ENCODE measurements at regions not wholly inside any gene's neighbourhood (a gene's known extent, or its start where the extent isn't known, plus 50 kb on each side); places are given as distances from the start of the nearest gene placed in this dataset.
"Not testable (repeated sequence)": the region's sequence is repeated elsewhere in the genome, so short reads cannot be mapped to it uniquely, and the experiment has no call there.

DNA sequence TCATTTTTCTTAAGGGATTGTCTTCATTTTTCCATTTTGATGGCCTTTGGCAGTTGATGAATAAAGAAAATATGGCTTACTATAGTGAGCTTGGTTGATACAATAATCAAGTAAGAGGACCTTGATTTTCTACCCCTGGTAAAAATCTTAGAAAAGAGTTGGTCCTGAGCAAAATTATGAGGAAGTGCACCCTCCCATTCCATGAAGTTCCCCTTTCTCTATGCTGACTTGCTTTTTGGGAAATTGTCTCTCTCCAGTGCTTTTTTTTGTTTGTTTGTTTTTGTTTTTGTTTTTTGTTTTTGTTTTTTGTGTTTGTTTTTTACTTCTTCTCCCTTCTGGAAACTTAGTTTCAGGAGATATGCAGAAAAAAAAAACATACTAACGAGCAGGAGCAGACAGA lies 449.2 kb upstream of the ACTBL2 start:
- Mint-ChIP-seq H3K36me3 (ENCODE audit: insufficient read depth) (no peaks in the 10 kb centered on the region), H3K27ac (no peak overlapping the region), H3K9me3 (ENCODE audit: low read depth) (peaks cover 2% of the 10 kb centered on the region), H3K27me3 (no peaks in the 10 kb centered on the region), H3K4me3 (ENCODE audit: low read depth) (no peak overlapping the region), H3K4me1 (ENCODE audit: low read depth) (peaks cover 5% of the 10 kb centered on the region)
- DNase-seq (ENCODE audit: low spot score, unreplicated experiment): no peak
- TF ChIP-seq, protein P1, sequence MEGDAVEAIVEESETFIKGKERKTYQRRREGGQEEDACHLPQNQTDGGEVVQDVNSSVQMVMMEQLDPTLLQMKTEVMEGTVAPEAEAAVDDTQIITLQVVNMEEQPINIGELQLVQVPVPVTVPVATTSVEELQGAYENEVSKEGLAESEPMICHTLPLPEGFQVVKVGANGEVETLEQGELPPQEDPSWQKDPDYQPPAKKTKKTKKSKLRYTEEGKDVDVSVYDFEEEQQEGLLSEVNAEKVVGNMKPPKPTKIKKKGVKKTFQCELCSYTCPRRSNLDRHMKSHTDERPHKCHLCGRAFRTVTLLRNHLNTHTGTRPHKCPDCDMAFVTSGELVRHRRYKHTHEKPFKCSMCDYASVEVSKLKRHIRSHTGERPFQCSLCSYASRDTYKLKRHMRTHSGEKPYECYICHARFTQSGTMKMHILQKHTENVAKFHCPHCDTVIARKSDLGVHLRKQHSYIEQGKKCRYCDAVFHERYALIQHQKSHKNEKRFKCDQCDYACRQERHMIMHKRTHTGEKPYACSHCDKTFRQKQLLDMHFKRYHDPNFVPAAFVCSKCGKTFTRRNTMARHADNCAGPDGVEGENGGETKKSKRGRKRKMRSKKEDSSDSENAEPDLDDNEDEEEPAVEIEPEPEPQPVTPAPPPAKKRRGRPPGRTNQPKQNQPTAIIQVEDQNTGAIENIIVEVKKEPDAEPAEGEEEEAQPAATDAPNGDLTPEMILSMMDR (IDR thresholded peaks at IDR 0.05; ENCODE audit: unreplicated experiment): no peak

DNA sequence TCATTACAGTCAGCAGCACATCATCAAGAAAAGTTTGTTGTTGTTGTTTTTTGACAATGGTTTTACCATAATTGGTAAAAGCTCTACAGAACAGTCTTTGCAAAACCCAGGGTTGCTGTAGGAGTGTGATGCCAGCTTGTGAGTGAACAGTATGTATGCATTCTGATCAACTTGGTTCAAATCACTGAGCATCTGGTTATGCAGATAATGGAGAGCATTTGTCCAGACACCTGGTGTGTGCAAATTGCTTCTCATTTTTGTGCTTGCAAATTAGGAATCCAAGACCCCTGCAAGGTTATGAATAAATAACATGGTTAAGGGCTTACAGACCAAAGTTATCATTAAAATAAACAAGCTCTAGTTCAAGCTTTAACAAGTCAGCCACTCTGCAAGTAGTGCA lies 448.7 kb upstream of the ACTBL2 start:
- DNase-seq (ENCODE audit: low spot score, unreplicated experiment): no peak
- Mint-ChIP-seq H3K9me3 (ENCODE audit: low read depth) (peaks cover 2% of the 10 kb centered on the region), H3K27me3 (no peaks in the 10 kb centered on the region), H3K4me1 (ENCODE audit: low read depth) (peaks cover 5% of the 10 kb centered on the region), H3K4me3 (ENCODE audit: low read depth) (no peak overlapping the region), H3K27ac (no peak overlapping the region), H3K36me3 (ENCODE audit: insufficient read depth) (no peaks in the 10 kb centered on the region)
- TF ChIP-seq, protein P1 (IDR thresholded peaks at IDR 0.05; ENCODE audit: unreplicated experiment): no peak

DNA sequence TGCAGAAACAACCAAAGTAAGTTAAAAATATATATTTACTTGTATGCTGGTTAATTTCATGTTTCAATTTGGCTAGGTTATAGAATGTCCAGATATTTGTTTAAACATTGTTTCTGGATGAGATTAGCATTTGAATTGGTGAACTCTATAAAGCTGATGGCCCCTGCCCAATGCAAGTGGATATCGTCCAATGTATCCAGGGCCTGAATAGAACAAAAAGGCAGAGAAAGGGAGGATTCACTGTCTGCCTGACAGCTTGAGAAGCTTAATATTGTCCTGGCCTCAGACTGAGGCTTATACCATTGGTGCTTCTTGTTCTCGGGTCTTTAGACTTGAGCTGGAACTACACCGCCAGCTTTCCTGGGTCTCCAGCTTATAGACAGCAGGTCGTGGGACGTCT lies 446.7 kb upstream of the ACTBL2 start:
- DNase-seq (ENCODE audit: low spot score, unreplicated experiment): no peak
- Mint-ChIP-seq H3K4me3 (ENCODE audit: low read depth) (no peak overlapping the region), H3K36me3 (ENCODE audit: insufficient read depth) (no peaks in the 10 kb centered on the region), H3K27me3 (no peaks in the 10 kb centered on the region), H3K9me3 (ENCODE audit: low read depth) (peaks cover 7% of the 10 kb centered on the region), H3K4me1 (ENCODE audit: low read depth) (peaks cover 5% of the 10 kb centered on the region), H3K27ac (no peak overlapping the region)
- TF ChIP-seq, protein P1 (IDR thresholded peaks at IDR 0.05; ENCODE audit: unreplicated experiment): no peak

DNA sequence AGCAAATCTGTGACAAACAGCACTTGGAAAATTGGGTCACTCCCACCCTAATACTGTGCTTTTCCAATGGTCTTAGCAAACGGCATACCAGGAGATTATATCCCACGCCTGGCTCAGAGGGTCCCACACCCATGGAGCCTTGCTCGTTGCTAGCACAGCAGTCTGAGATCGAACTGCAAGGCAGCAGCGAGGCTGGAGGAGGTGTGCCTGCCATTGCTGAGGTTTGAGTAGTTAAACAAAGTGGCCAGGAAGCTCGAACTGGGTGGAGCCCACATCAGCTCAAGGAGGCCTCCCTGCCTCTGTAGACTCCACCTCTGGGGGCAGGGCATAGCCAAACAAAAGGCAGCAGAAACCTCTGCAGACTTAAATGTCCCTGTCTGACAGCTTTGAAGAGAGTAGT lies 440.5 kb upstream of the ACTBL2 start:
- not testable (repeated sequence) for H3K27ac Mint-ChIP-seq; H3K4me3 Mint-ChIP-seq (ENCODE audit: low read depth); H3K27me3 Mint-ChIP-seq; DNase-seq (ENCODE audit: low spot score, unreplicated experiment); H3K36me3 Mint-ChIP-seq (ENCODE audit: insufficient read depth); H3K4me1 Mint-ChIP-seq (ENCODE audit: low read depth)
- peaks cover 20% of the 10 kb centered on the region for H3K9me3 Mint-ChIP-seq (ENCODE audit: low read depth)

DNA sequence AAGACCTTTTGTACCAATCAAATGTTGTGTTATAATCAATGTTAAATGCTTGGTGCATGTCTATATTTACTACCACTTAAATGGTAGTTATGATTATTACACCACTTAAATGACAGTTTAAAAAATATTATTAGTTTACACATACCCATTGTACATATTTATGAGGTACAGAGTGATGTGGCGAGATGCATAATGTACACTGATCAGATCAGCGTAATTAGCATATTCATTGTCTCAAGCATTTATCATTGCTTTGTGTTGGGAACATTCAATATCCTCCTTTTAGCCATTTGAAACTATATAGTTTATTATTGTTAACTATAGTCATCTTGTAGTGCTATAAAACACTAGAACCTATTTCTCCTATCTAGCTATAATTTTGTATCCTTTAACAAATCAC lies 434.4 kb upstream of the ACTBL2 start:
- no peaks in the 10 kb centered on the region for H3K36me3 Mint-ChIP-seq (ENCODE audit: insufficient read depth)

DNA sequence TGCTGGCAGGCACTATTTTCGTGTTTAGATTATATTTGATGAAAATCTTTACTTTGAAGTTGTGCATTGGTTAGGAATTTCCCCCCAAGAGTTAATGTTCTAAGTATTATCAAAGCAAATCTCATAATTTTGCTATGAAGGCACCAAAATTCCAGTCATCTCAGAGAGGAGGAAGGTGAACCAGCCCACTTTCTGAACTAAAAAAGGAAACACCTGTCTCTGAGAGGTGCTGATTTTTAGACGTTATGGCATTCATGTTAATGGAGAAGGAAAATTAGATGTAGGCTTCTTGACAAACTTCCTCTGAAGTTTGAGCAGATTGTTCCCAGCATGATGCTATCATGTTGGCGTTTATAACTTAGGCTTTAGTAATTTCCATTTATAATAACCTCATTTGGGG lies 432.9 kb upstream of the ACTBL2 start:
- TF ChIP-seq, protein P1 (IDR thresholded peaks at IDR 0.05; ENCODE audit: unreplicated experiment): no peak
- no peaks in the 10 kb centered on the region for H3K4me1 Mint-ChIP-seq (ENCODE audit: low read depth)
- H3K36me3 Mint-ChIP-seq (ENCODE audit: insufficient read depth): no peaks in the 10 kb centered on the region
- no peaks in the 10 kb centered on the region for H3K9me3 Mint-ChIP-seq (ENCODE audit: low read depth)
- no peak for DNase-seq (ENCODE audit: low spot score, unreplicated experiment)
- H3K27ac Mint-ChIP-seq: no peak overlapping the region
- no peak overlapping the region for H3K4me3 Mint-ChIP-seq (ENCODE audit: low read depth)
- no peaks in the 10 kb centered on the region for H3K27me3 Mint-ChIP-seq

More for the DNA sequence above, 434.4 kb upstream of the ACTBL2 start:
- Mint-ChIP-seq H3K4me1 (ENCODE audit: low read depth) (no peaks in the 10 kb centered on the region), H3K9me3 (ENCODE audit: low read depth) (no peaks in the 10 kb centered on the region), H3K27me3 (no peaks in the 10 kb centered on the region), H3K27ac (no peak overlapping the region), H3K4me3 (ENCODE audit: low read depth) (no peak overlapping the region)
- no peak for DNase-seq (ENCODE audit: low spot score, unreplicated experiment)
- TF ChIP-seq, protein P1 (IDR thresholded peaks at IDR 0.05; ENCODE audit: unreplicated experiment): no peak
